Neural cell (in vitro differentiated cells): ENCODE measurements at regions not wholly inside any gene's neighbourhood (a gene's known extent, or its start where the extent isn't known, plus 50 kb on each side); places are given as distances from the start of the nearest gene placed in this dataset.

Experiments
- H2AFZ ChIP-seq: fragments of 200-600, 300-800 bp; sonication (generic), shearing (Covaris generic); 2 replicates; pipeline ENCODE4 v1.6.0; 2014; ENCODE audit warnings: low read depth, mild to moderate bottlenecking, antibody characterized with exemption, low read length, moderate library complexity
- H3F3A ChIP-seq: fragments of 200-600 bp; shearing (Covaris generic); 2 replicates; pipeline ENCODE4 v1.6.1; 2016; ENCODE audit warnings: mild to moderate bottlenecking, moderate library complexity, mixed read lengths, antibody characterized with exemption, low read length; ENCODE audit not compliant: insufficient read depth, poor library complexity, severe bottlenecking
- H3K27ac ChIP-seq: fragments of 200-600, 300-800 bp; sonication (generic), shearing (Covaris generic); 2 replicates; pipeline ENCODE4 v1.5.1; 2014; ENCODE audit warnings: mild to moderate bottlenecking, low read length, moderate library complexity
- H3K27me3 ChIP-seq: fragments of 300-800, 200-600 bp; sonication (generic), shearing (Covaris generic); 2 replicates; pipeline ENCODE4 v1.6.0; 2014; ENCODE audit warnings: mild to moderate bottlenecking, low read depth, low read length, moderate library complexity; ENCODE audit not compliant: insufficient read depth
- H3K36me3 ChIP-seq: fragments of 300-800, 200-600 bp; sonication (generic), shearing (Covaris generic); 2 replicates; pipeline ENCODE4 v1.5.1; 2014; ENCODE audit warnings: mild to moderate bottlenecking, antibody characterized with exemption, low read length, moderate library complexity; ENCODE audit not compliant: insufficient read depth
- H3K4me2 ChIP-seq: fragments of 300-800, 200-600 bp; sonication (generic), shearing (Covaris generic); 2 replicates; pipeline ENCODE4 v1.6.0; 2014; ENCODE audit warnings: mild to moderate bottlenecking, low read length
- H3K4me3 ChIP-seq: fragments of 300-800, 200-600 bp; sonication (generic), shearing (Covaris generic); 2 replicates; pipeline ENCODE4 v1.5.1; 2014; ENCODE audit warnings: mild to moderate bottlenecking, low read length, moderate library complexity
- H3K79me2 ChIP-seq: fragments of 200-600 bp; shearing (Covaris generic); replicated peaks from 2 replicates; pipeline ENCODE4 v1.6.0; 2014; ENCODE audit warnings: mild to moderate bottlenecking, low read length, moderate library complexity; ENCODE audit not compliant: insufficient read depth
- H3K9ac ChIP-seq: fragments of 300-800, 200-600 bp; sonication (generic), shearing (Covaris generic); 2 replicates; pipeline ENCODE4 v1.6.1; 2016; ENCODE audit warnings: mild to moderate bottlenecking, low read length, mixed read lengths
- H3K9me2 ChIP-seq: fragments of 200-600 bp; shearing (Covaris generic); 2 replicates; pipeline ENCODE4 v1.6.1; 2016; ENCODE audit warnings: mild to moderate bottlenecking, low read length, mixed read lengths; ENCODE audit not compliant: insufficient read depth
- H3K9me3 ChIP-seq: fragments of 200-600, 300-800 bp; sonication (generic), shearing (Covaris generic); 2 replicates; pipeline ENCODE4 v1.6.1; 2016; ENCODE audit warnings: mild to moderate bottlenecking, mixed run types, low read length, moderate library complexity, mixed read lengths
- H4K20me1 ChIP-seq: fragments of 200-600 bp; shearing (Covaris generic); 2 replicates; pipeline ENCODE4 v1.6.1; 2016; ENCODE audit warnings: mild to moderate bottlenecking, mixed run types; ENCODE audit not compliant: insufficient read depth
- CTCF ChIP-seq: fragments of 450-650 bp; IDR thresholded peaks from 2 replicates; pipeline ENCODE4 v1.5.1; 2014; ENCODE audit warnings: antibody characterized with exemption, mild to moderate bottlenecking, moderate library complexity; ENCODE audit not compliant: poor library complexity, severe bottlenecking
- EP300 ChIP-seq: fragments of 450-650 bp; conservative IDR thresholded peaks from 2 replicates; pipeline ENCODE4 v1.6.1; 2014; ENCODE audit warnings: antibody characterized with exemption, mild to moderate bottlenecking, moderate library complexity; ENCODE audit not compliant: poor library complexity, severe bottlenecking
- EZH2 ChIP-seq: fragments of 200-600, 300-800 bp; shearing (Covaris generic), sonication (generic); IDR thresholded peaks from 2 replicates; pipeline ENCODE4 v1.6.1; 2014; ENCODE audit warnings: antibody characterized with exemption, low read length, borderline replicate concordance, mild to moderate bottlenecking; ENCODE audit not compliant: insufficient read depth, poor library complexity, severe bottlenecking
- MXI1 ChIP-seq: fragments of 450-650 bp; conservative IDR thresholded peaks from 2 replicates; pipeline ENCODE4 v1.6.1; 2014; ENCODE audit warnings: antibody characterized with exemption, mild to moderate bottlenecking; ENCODE audit not compliant: poor library complexity, severe bottlenecking
- POLR2AphosphoS5 ChIP-seq: IDR thresholded peaks from 2 replicates; pipeline ENCODE4 v1.6.1; 2012
- RAD21 ChIP-seq: fragments of 450-650 bp; conservative IDR thresholded peaks from 2 replicates; pipeline ENCODE4 v1.6.1; 2014; ENCODE audit warnings: antibody characterized with exemption, mild to moderate bottlenecking, moderate library complexity
- SMC3 ChIP-seq: fragments of 450-650 bp; conservative IDR thresholded peaks from 2 replicates; pipeline ENCODE4 v1.6.1; 2014; ENCODE audit warnings: antibody characterized with exemption, mild to moderate bottlenecking, moderate library complexity; ENCODE audit not compliant: poor library complexity
- TAF1 ChIP-seq: IDR thresholded peaks from 2 replicates; pipeline ENCODE4 v1.6.1; 2012; ENCODE audit warnings: low read depth
- TF ChIP-seq, protein P1 (sequence below): IDR thresholded peaks from 2 replicates; pipeline ENCODE4 v1.6.1; 2012; ENCODE audit warnings: borderline replicate concordance

DNA sequence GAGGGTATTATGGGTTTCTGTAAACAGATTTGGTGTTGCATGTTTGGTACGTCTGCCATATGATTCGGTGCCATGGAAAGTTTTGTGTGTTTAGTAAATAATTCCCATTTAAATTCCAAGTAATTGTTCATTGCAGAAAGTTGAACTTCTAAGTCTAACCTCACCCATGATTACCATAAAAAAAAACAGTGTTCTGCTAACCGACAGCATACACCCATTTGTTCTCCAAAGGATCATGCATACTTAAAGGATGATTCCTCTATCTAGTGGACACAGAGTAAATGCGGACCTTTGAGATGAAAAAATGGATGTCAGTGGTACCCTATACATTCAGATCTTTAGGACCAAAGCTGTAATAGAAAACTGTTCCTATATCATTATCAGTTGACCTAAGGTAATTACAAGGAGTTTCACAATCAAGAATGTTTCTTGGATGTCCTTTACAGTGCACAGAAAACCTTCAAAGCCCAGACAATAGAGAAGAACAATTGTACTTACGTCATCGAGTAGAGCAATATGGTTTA is 209.9 kb downstream of the CRPPA start:
- Histone ChIP-seq H3K27ac (no peak overlapping the region), H3K9me2 (no peaks in the 10 kb centered on the region), H3K4me3 (no peak overlapping the region), H3K9ac (no peak overlapping the region), H3K9me3 (no peaks in the 10 kb centered on the region), H3K36me3 (no peaks in the 10 kb centered on the region), H3F3A (no peaks in the 10 kb centered on the region), H3K27me3 (no peaks in the 10 kb centered on the region), H3K79me2 (no peaks in the 10 kb centered on the region), H2AFZ (no peak overlapping the region), H3K4me2 (no peak overlapping the region), H4K20me1 (no peaks in the 10 kb centered on the region)
- TF ChIP-seq RAD21 (no peak), EP300 (no peak), POLR2AphosphoS5 (no peak), TAF1 (no peak), SMC3 (no peak), EZH2 (no peak), MXI1 (no peak), CTCF (no peak)
- TF ChIP-seq, protein P1, sequence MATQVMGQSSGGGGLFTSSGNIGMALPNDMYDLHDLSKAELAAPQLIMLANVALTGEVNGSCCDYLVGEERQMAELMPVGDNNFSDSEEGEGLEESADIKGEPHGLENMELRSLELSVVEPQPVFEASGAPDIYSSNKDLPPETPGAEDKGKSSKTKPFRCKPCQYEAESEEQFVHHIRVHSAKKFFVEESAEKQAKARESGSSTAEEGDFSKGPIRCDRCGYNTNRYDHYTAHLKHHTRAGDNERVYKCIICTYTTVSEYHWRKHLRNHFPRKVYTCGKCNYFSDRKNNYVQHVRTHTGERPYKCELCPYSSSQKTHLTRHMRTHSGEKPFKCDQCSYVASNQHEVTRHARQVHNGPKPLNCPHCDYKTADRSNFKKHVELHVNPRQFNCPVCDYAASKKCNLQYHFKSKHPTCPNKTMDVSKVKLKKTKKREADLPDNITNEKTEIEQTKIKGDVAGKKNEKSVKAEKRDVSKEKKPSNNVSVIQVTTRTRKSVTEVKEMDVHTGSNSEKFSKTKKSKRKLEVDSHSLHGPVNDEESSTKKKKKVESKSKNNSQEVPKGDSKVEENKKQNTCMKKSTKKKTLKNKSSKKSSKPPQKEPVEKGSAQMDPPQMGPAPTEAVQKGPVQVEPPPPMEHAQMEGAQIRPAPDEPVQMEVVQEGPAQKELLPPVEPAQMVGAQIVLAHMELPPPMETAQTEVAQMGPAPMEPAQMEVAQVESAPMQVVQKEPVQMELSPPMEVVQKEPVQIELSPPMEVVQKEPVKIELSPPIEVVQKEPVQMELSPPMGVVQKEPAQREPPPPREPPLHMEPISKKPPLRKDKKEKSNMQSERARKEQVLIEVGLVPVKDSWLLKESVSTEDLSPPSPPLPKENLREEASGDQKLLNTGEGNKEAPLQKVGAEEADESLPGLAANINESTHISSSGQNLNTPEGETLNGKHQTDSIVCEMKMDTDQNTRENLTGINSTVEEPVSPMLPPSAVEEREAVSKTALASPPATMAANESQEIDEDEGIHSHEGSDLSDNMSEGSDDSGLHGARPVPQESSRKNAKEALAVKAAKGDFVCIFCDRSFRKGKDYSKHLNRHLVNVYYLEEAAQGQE: no peak

DNA sequence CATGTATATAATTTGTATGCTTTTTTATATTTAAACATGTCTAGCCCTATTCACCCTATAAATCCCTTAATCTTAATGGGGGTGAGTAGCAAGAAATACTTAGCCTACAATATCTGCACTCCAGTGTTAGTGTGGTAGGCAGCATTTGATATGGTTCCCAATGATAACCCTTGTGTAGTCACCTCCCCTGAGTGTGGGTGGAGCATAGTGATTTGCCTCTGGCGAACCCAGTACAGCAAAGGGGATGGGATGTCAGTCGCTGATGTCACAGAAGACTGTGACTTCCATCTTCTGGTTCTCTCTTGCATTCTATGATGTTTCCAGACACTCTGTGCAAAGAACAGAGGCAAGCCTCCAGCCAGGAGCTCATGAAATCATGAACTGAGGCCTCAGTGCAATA is 211.2 kb downstream of the CRPPA start:
- Histone ChIP-seq H2AFZ (no peak overlapping the region), H3K9me2 (no peaks in the 10 kb centered on the region), H3K36me3 (no peaks in the 10 kb centered on the region), H4K20me1 (no peaks in the 10 kb centered on the region), H3K4me2 (no peak overlapping the region), H3K9me3 (no peaks in the 10 kb centered on the region), H3K27ac (no peak overlapping the region), H3K9ac (no peak overlapping the region), H3F3A (no peaks in the 10 kb centered on the region), H3K79me2 (no peaks in the 10 kb centered on the region), H3K27me3 (no peaks in the 10 kb centered on the region), H3K4me3 (no peak overlapping the region)
- no peak for TF ChIP-seq MXI1
- TF ChIP-seq TAF1: no peak
- no peak for TF ChIP-seq EZH2
- TF ChIP-seq SMC3: no peak
- TF ChIP-seq CTCF: no peak
